Hematopoietic multipotent progenitor cell treated with erythropoietin and hydrocortisone succinate and interleukin-3 and kit ligand, for 8 days (in vitro differentiated cells): ENCODE measurements at regions not wholly inside any gene's neighbourhood (a gene's known extent, or its start where the extent isn't known, plus 50 kb on each side); places are given as distances from the start of the nearest gene placed in this dataset.
"Not testable (repeated sequence)": the region's sequence is repeated elsewhere in the genome, so short reads cannot be mapped to it uniquely, and the experiment has no call there.

Source experiments
- DNase-seq: peaks from one replicate; pipeline ENCODE4 v3.0.0-alpha.2; 2015

GRCh38 chr12:91502208-91502607, 319.6 kb upstream of the DCN start:
- DNase-seq: no peak

DNA sequence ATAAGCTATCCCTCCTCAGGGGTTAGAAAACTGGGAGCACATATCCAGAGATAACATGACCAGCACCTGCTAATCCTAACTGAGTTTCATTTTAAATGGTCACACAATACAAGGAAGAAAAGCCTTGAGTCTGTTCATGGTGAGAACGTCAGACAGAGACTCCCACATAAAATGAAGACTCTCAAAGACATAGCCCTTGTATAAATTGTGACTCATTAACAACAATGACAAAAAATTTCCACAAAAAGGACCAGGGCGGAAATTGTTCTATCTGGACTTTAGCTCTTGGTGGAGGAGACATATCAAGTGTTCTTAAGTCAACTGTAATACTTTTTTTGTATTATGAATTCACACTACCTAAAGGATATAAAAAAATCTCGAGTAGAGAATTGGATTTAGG, 313.7 kb upstream of the DCN start:
- no peak for DNase-seq

- DNase-seq: no peak
Observed at GRCh38 chr12:91493308-91493707, 310.7 kb upstream of the DCN start.

- DNase-seq: no peak
Observed at GRCh38 chr12:91492648-91493047, 310.0 kb upstream of the DCN start.

DNA sequence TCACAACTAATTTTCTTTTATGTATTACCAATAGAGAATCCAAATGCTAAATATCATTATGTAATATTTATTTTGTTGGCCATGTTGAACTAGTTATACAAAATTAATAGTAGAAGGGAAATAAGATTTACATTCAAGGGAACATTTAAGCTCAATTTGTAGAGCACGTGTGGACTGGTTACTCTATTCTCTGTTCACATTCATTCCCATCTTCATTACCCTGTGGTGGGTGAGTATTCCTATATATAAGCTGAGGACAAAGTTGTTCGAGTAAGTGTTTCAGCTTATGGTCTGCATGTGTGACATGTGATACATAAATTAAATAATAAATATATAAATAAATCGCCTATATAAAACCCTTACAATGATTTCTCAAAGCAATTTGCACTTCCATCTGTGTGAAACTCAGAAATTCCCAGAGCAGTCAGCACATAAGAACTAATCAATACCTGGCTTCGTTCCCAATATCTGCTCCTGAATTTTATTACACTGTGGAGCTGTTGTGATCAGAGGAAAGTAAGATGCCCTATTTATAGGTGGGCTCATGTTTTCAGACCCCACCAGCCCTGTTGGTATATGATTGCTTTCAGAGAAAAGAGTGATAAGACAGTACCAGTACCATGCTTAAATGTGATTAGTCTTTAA, 308.2 kb upstream of the DCN start:
- DNase-seq: no peak

- no peak for DNase-seq
Observed at GRCh38 chr12:91483471-91483985, 300.9 kb upstream of the DCN start.

- DNase-seq: no peak
Observed at GRCh38 chr12:91482231-91482630, 299.6 kb upstream of the DCN start.

DNA sequence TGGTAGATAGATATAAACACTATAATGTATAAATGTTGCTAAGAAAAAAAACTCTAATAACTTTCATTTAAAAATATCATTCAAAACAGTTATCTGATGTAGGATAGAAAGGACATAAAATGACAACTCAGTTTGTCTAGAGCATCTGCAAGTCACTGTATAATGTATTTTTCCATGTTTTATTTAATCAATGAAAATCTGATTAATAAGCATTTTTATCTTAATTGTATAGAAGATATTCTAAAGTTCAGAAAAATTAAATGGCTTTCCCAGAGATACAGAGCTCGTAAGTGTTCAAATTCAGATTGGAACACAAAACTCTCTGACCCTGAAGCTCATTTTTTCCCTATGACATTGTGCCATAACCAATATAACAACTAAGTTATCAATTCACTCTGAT, 295.9 kb upstream of the DCN start:
- DNase-seq: no peak

DNA sequence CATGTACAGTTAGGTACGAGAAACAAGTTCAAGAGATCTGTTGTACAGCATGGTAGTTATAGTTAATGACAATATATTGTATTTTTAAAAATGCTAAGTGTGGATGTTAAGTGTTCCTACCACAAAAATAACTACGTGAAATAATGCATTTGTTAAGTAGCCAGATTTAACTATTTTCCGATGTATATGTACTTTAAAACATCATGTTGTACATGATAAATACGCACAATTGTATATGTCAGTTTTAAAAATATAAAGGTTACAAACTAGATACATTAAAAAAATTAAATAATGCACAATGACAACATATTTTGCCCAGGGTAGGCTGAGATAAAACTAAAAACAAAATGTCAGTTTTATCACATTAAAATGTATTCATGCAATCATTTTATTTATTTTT, 285.1 kb upstream of the DCN start:
- no peak for DNase-seq

- no peak for DNase-seq
Observed at GRCh38 chr12:91461061-91461460, 278.4 kb upstream of the DCN start.

DNA sequence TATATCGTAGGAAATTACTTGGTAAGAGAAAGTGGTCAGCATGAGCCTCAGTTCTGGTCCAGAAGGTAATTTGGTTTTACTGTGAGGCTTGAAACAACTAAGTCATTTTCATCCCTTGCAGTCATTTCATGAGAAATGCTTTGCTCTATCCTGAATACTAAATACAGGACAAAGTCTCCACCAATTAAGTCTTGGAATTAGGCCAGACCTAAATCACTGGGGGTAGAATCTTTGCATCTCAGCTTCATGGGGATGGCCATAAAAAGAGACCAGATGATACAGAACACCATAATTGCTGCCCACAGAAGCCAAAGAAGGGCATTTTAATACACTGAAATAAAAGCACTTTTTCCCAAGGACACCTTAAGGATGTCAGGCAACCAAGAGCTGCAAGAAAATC, 277.9 kb upstream of the DCN start:
- DNase-seq: no peak

GRCh38 chr12:91455321-91455720, 272.7 kb upstream of the DCN start:
- no peak for DNase-seq

DNA sequence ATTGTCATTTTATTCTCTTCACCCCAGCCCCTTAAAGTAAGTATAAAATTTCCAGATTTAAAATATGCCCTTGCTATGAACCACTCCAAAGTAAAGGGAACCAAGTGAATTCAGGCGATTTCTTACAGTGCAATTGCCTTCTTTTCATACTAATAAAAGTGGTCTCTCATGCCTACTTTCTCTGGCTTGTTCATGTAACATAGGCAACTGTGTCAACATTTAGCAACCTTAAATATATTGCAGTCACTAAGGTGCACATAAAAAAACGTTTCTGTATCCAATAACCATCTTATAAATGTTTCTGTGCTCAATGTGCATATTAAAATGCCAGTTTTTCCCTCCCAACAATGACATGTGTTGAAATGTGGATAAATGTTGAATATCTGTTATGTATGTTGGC, 271.6 kb upstream of the DCN start:
- DNase-seq: no peak

DNA sequence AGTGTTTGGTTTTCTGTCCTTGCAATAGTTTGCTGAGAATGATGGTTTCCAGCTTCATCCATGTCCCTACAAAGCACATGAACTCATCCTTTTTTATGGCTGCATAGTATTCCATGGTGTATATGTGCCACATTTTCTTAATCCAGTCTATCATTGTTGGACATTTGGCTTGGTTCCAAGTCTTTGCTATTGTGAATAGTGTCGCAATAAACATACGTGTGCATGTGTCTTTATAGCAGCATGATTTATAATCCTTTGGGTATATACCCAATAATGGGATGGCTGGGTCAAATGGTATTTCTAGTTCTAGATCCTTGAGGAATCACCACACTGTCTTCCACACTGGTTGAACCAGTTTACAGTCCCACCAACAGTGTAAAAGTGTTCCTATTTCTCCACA, 269.8 kb upstream of the DCN start:
- DNase-seq: not testable (repeated sequence)

DNA sequence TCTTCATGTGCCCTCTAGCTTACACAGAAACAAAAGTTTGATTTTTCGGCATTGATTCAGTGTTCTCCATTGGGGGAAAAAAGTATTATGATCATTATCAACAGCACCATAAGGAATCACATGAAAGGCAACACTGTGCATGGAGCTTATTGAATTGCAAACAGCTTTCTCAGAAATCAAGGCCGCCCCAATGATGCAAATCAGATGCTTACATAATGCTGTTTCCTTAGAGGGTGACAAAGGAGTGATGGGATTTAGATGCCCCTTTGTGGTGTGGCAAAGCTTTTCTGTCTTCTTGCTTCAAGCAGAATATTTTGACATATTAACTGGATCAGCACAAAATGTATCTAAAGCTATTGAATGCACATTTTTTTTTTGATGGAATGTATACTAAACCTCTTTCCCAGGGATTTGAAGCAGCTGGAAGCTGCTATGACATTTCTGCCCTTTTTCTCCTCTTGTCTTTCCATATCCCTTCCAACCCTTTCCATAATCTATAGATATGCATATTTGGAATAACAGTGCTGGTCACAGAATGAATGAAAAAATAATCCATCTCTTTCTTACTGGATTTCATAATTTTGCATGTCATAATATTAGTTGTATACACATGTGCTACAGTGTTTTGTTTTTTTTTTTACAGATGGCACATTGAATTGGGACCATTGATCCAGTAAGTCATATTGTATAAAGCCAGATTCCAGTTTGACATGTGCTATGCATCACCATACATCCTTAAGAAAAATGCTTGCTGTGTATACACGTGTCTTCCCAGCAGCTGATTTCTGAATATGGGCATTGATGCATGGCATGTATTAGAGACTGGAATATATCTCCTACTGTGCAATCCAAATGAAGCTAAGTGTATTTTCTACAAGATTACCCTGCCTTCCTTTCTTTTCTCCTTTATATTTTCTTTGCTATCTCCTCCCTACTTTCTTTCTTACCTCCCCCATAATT, 259.7 kb upstream of the DCN start:
- DNase-seq: no peak

GRCh38 chr12:91441246-91441645, 258.6 kb upstream of the DCN start:
- DNase-seq: no peak

DNA sequence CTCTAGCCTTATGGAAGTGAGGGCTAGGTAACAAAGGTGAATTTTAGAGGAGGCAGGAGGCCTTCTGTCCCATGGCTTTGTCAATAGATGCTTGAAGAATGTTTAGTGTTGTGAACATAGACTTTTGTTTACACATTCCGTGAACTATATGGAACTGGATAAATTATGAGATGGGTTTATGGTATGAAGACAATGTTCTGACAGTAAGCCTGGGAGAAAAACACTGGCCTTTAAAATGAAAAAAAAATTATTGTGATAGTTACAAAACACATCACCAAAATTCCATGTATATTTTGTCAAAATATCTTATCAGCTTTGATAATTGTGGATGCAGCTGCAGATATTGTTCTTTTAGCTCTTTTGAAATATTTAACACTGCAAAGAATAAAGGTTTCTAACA, 251.5 kb upstream of the DCN start:
- no peak for DNase-seq

GRCh38 chr12:91432755-91433154, 250.1 kb upstream of the DCN start:
- no peak for DNase-seq

DNA sequence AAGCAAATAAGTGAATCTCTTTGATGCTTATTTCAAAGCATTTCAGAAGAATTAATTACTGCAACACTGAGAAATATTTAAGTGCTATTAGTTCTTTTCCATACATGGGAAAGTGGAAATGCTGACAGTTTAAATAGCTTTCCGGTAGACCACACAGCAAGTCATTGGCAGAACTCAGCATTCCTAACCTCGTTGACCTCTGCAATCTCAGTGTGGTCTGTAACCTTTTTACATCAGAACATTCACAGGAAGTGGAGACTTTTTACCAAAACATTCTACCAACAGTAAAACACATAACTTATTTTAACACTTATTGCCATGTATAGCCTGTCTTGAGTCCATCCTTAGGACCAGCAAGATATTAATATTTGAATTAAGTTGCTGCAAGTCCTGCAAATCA, 249.5 kb upstream of the DCN start:
- DNase-seq: no peak

- no peak for DNase-seq
Observed at GRCh38 chr12:91424506-91424905, 241.9 kb upstream of the DCN start.

DNA sequence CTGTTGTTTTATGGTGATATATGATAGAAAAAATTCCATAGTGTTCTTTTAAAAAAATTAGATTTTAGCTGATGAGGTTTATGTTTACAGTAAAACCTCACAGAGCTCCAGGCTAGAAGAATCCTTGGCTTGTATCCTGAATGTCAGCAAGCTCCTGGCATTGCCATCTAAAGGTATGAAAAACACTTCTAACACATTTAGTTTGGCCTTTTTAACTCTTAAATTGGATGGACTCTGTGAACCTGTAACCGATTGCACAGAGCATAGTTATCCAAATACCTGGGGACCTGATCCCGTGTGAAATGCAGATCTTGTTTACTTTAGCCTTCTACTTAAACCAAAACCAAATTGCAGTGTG, 241.1 kb upstream of the DCN start:
- no peak for DNase-seq

DNA sequence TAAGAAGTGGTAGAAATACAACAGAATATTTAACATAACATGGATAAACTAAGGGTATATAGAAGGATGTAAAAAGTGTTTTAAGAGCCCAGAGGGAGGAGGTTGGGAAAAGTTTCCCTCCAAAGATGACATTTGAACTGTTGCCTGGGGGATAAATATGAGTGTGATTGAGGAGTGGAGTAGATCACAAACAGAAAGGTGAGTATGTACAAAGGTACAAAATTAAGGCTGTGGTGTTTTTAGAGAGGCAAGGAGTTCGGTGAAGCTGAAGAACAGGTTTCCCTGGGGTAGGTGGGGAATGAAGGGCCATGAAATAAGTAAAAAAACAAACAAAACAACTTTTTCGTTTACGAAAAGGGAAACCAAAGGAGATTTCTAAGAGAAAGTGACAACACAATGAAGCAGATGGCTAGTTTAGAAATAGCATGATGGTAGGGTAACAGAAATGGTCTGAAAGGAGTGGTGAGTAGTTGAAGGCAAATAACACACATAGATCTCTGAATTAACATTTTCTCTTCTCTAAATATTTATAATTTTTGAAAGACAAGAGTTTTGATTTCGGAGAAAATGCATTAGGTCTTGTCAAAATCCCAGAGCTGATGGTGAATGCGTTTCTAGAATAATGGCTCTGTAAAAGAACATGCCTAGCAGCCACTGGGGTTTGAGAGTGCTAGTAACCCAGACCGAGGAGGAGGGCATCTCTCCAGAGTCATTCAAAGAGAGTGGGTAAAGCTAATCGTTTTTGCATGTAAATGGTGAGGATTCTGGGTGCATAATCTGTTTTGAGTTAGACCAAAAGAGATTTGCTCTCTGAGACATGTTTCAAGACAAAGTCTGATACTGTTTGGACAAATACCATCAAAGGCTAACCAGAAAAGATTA, 240.4 kb upstream of the DCN start:
- DNase-seq: no peak

DNA sequence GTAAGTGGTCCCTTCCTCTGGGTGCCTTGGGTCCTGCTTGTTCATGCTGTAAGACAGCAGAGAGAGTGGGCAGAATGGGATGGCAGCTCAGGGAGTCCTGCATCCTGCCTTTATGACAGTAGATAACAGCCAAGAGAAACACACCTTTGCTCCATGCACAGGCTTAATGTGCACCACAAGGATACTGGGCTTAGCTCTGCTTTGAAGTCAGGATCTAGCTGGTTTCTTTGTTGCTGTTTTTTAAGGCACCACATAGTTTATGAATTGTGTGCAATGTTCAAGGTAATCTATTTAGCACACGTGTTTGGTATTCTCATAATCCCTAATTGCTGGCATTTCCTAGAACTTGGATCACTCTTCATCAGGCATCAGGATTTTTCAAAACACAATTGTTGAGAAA, 239.5 kb upstream of the DCN start:
- no peak for DNase-seq
